ENCODE measurements at regions not wholly inside any gene's neighbourhood (a gene's known extent, or its start where the extent isn't known, plus 50 kb on each side); places are given as distances from the start of the nearest gene placed in this dataset.

GRCh38 chr9:18343784-18344183 is 130.2 kb upstream of the ADAMTSL1 start:
- TF ChIP-seq CTCF (conservative IDR thresholded peaks at IDR 0.05), result no peak
- H3K27ac ChIP-seq, result no peak overlapping the region

DNA sequence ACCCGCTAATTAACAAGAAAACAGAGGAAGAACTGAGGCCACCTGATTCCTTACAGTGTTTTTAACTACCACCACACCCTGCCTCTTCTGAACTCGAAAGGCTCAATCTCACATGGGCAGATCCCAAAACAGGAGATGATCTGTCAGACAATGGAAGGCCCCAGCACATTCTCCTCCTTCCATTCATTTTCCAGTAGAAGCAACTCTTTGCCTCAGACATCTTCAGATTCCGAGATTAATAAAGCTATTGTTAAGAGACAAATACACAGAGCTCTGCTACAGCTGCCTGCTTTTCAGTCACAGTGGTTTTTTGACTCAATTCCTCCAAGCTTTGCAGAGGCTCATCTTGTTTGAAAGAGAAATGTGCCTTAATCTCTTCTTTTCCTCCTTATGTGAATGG is 127.2 kb upstream of the ADAMTSL1 start:
- H3K27ac ChIP-seq, result no peak overlapping the region
- TF ChIP-seq CTCF (conservative IDR thresholded peaks at IDR 0.05), result no peak

GRCh38 chr9:18347386-18348082 is 126.4 kb upstream of the ADAMTSL1 start:
- no peak overlapping the region for H3K27ac ChIP-seq
- no peak for TF ChIP-seq CTCF (conservative IDR thresholded peaks at IDR 0.05)

- no peak overlapping the region for H3K27ac ChIP-seq
- TF ChIP-seq CTCF (conservative IDR thresholded peaks at IDR 0.05), result no peak
These were observed 125.9 kb upstream of the ADAMTSL1 start for GRCh38 chr9:18348083-18348475.

DNA sequence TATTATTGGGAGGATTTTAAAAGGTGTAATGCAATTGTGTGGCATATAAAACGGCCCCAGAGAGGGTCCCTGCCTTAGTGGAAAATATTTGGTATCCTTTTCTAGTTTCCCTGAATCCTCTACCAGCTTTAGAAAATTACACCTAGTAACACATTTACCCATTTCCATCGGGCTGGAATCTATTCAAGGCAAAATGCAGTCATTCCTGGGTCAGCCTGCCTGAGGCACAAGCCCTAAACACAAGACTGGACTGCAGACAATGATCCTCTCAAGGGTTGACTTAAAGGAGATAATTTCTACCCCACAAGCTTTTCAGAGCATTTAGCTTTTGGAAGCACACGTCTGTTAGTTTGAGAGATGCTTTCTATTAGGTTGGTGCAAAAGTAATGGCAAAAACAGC is 124.4 kb upstream of the ADAMTSL1 start:
- H3K27ac ChIP-seq, result no peak overlapping the region
- TF ChIP-seq CTCF (conservative IDR thresholded peaks at IDR 0.05), result no peak

GRCh38 chr9:18350036-18350435 is 123.9 kb upstream of the ADAMTSL1 start:
- no peak overlapping the region for H3K27ac ChIP-seq
- TF ChIP-seq CTCF (conservative IDR thresholded peaks at IDR 0.05), result no peak

- no peak for TF ChIP-seq CTCF (conservative IDR thresholded peaks at IDR 0.05)
These were observed 122.9 kb upstream of the ADAMTSL1 start for GRCh38 chr9:18350995-18351595.

More at GRCh38 chr9:18350995-18351595, 122.9 kb upstream of the ADAMTSL1 start:
- no peak overlapping the region for H3K27ac ChIP-seq

All from VCaP (cell line).